Effector memory CD4-positive, alpha-beta T cell (primary cell): ENCODE measurements at regions not wholly inside any gene's neighbourhood (a gene's known extent, or its start where the extent isn't known, plus 50 kb on each side); places are given as distances from the start of the nearest gene placed in this dataset.
"Not testable (repeated sequence)": the region's sequence is repeated elsewhere in the genome, so short reads cannot be mapped to it uniquely, and the experiment has no call there.

Source experiments
- DNase-seq, 3 donors: peaks; one replicate each; pipeline ENCODE4 v3.0.0-alpha.2; 2020
- H3K27ac ChIP-seq: 2 replicates; pipeline ENCODE4 v1.7.0; 2013; ENCODE audit warnings: mild to moderate bottlenecking, low read length, moderate library complexity; ENCODE audit not compliant: insufficient read depth, poor library complexity, severe bottlenecking
- H3K27me3 ChIP-seq: replicated peaks from 2 replicates; pipeline ENCODE4 v1.7.0; 2013; ENCODE audit warnings: mild to moderate bottlenecking, low read length; ENCODE audit not compliant: insufficient read depth, control insufficient read depth, poor library complexity, severe bottlenecking
- H3K36me3 ChIP-seq: 2 replicates; pipeline ENCODE4 v1.7.0; 2013; ENCODE audit warnings: mild to moderate bottlenecking, low read length, moderate library complexity; ENCODE audit not compliant: control insufficient read depth, insufficient read depth
- H3K4me1 ChIP-seq: 2 replicates; pipeline ENCODE4 v1.7.0; 2013; ENCODE audit warnings: low read length, mild to moderate bottlenecking; ENCODE audit not compliant: control insufficient read depth, insufficient read depth, poor library complexity, severe bottlenecking
- H3K4me3 ChIP-seq: 2 replicates; pipeline ENCODE4 v1.7.0; 2013; ENCODE audit warnings: low read length, low read depth, mild to moderate bottlenecking; ENCODE audit not compliant: insufficient read depth, poor library complexity, severe bottlenecking
- H3K9me3 ChIP-seq: 2 replicates; pipeline ENCODE4 v1.7.0; 2013; ENCODE audit warnings: mild to moderate bottlenecking, low read length, moderate library complexity; ENCODE audit not compliant: control insufficient read depth

DNA sequence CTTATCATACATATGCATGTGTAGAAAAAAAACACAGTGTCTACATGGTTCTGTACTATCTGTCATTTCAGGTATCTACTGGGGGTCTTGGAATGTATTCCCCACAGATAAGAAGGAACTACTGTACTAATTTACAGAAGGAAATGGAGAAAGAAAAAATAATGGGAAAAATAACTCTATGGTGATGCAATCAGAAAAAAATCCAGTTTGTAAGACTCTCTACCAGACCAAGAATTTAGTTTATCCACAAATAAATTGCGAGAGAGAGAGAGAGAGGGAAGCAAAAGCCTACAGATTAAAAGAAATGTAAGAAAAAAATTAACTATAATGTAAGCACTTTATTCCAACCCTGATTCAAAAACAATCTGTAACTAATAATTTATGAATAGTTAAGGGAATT is 708.6 kb upstream of the ZNF608 start:
- no peak for DNase-seq
- H3K4me3 ChIP-seq: no peak overlapping the region

DNA sequence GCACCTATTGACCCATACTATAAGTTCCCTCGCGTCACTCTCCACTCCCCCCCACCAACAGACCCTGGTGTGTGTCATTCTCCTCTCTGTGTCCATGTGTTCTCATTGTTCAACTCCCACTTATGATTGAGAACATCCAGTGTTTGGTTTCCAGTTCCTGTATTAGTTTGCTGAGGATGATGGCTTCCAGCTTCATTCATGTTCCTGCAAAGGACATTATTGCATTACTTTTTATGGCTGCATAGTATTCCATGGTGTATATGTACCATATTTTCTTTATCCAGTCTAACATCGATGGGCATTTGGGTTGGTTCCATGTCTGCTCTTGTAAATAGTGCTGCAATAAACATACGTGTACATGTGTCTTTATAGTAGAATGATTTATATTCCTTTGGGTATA is 709.6 kb upstream of the ZNF608 start:
- H3K36me3 ChIP-seq, H3K9me3 ChIP-seq, H3K4me3 ChIP-seq, H3K4me1 ChIP-seq, H3K27me3 ChIP-seq, H3K27ac ChIP-seq, DNase-seq: not testable (repeated sequence)

More for the DNA sequence above, 708.6 kb upstream of the ZNF608 start:
- Histone ChIP-seq H3K36me3 (no peaks in the 10 kb centered on the region), H3K27me3 (no peaks in the 10 kb centered on the region), H3K27ac (no peak overlapping the region), H3K4me1 (no peaks in the 10 kb centered on the region), H3K9me3 (no peaks in the 10 kb centered on the region)

DNA sequence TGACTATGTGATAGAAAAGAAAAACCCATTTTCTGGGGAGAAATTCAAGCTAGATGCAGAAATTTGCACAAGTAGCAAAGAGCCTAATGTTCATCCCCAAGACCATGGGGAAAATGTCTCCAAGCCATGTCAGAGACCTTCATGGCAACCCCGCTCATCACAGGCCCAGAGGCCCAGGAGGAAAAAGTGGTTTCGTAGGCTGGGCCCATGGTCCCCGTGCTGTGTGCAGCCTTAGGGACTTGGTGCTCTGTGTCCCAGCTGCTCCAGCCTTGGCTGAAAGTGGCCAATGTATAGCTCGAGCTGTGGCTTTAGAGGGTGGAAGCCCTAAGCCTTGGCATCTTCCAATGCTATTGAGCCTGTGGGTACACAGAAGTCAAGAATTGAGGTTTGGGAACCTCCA is 711.2 kb upstream of the ZNF608 start:
- Histone ChIP-seq H3K4me3 (no peak overlapping the region), H3K4me1 (no peaks in the 10 kb centered on the region), H3K36me3 (no peaks in the 10 kb centered on the region), H3K27me3 (no peaks in the 10 kb centered on the region), H3K27ac (no peak overlapping the region), H3K9me3 (no peaks in the 10 kb centered on the region)
- no peak for DNase-seq

DNA sequence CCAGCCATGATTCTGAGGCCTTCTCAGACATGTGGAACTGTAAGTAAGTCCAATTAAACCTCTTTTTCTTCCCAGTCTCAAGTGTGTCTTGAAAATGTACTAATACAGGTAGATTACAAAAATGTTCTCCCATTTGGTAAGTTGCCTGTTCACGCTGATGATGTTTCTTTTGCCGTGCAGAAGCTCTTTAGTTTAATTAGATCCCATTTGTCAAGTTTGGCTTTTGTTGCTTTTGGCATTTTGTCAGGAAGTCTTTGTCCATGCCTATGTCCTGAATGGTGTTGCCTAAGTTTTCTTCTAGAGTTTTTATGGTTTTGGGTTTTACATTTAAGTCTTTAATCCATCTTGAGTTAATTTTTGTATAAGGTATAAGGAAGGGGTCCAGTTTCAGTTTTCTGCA is 712.5 kb upstream of the ZNF608 start:
- not testable (repeated sequence) for H3K4me3 ChIP-seq, H3K27ac ChIP-seq, H3K9me3 ChIP-seq, H3K4me1 ChIP-seq, DNase-seq, H3K27me3 ChIP-seq, H3K36me3 ChIP-seq

DNA sequence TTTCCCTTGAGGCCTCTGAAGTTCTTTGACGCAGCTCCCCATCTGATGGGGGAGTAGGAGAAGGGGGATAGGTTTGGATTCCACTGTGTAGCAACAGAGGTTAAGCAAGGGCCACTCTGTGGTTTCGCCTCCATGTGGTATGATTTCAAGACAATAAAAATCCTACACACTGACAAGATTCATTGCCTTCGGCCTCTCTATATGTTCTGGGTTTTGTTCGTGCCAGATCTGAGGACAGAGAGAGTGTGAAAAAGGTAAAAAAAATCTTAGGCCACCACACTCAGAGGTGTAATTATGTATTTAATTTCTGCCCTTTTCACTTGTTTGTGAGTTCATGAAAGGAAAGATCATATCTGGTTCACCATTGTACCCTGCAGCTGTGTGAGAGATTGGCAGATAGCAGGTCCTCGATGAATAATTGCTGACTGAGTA is 715.2 kb upstream of the ZNF608 start:
- H3K36me3 ChIP-seq: no peaks in the 10 kb centered on the region
- no peaks in the 10 kb centered on the region for H3K27me3 ChIP-seq
- H3K27ac ChIP-seq: no peak overlapping the region
- H3K9me3 ChIP-seq: no peaks in the 10 kb centered on the region
- DNase-seq: no peak
- H3K4me3 ChIP-seq: no peak overlapping the region
- no peaks in the 10 kb centered on the region for H3K4me1 ChIP-seq

DNA sequence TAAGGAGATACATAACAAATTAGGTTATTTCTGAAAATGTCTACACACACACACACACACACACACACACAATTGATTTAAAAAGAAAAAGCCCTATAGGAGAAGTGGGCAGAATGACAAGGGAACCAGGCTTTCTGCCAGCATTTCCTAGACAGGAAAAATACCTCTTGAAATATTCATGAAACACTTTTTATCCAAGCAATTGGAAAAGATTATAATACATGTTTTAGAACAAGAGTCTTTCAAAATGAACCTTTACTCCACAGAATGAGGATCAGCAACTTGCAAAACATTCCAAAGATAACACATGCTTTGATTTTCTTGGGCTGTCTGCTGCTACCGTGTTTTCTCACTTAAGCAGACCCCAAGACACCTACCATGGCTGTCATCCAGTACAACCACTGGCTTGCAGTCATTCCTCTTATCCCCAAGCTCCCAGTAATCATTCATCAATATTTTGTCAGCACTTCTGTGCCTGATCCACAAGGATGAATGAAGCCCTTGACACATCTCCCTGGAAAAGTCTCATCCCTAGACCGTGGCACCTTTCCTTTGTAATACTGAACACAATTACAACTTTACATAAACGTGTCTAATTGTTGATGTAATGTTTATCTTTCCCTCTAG is 717.1 kb upstream of the ZNF608 start:
- H3K4me3 ChIP-seq: no peak overlapping the region
- H3K4me1 ChIP-seq: no peaks in the 10 kb centered on the region
- no peaks in the 10 kb centered on the region for H3K36me3 ChIP-seq
- no peaks in the 10 kb centered on the region for H3K9me3 ChIP-seq
- DNase-seq: no peak
- H3K27ac ChIP-seq: no peak overlapping the region
- no peaks in the 10 kb centered on the region for H3K27me3 ChIP-seq

DNA sequence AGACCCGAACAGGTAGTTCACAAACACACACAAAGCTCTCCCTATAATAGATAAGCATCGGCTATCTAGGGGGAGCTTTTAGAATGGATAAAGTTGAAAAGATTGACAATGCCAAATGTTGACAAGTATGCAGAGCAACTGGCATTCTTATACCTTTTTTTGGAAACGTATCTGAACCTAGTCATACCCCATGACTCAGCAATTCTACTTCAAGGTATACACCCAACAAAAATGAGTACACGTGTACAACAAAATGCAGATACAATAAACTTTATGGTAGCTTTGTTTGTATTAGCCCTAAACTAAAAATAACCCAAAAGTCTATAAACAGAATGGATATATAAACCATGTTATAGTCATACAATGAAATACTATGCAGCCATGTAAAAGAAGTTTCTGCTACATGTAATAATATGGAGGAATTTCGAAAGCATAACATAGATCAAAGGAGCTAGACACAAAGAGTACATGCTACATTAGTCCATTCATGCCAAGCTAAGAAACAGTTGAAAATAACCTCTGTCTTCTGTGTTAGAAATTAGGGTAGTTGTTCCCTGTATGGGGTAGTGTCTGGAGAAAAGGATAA is 718.5 kb upstream of the ZNF608 start:
- Histone ChIP-seq H3K36me3 (no peaks in the 10 kb centered on the region), H3K27ac (no peak overlapping the region), H3K27me3 (no peaks in the 10 kb centered on the region)

DNA sequence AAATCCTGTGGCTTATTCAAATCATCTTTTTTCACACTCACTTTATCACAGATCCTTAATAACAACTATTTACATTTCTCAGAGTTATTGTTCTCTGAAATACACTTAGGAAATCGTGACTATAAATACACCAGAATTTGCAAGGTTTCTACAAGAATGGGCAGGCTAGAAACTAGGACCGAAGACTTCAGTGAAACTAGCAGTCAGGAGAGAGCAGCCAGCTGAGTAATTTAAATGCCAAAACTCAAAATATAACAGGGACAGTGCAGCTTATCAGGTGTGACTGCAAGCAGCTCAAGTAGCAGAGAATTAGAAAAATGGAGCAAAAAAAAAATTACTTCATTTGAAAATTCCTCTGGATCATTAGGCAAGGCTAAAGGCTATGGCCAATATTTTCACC is 719.3 kb upstream of the ZNF608 start:
- no peak overlapping the region for H3K27ac ChIP-seq
- no peaks in the 10 kb centered on the region for H3K9me3 ChIP-seq
- DNase-seq: no peak
- no peaks in the 10 kb centered on the region for H3K36me3 ChIP-seq
- no peaks in the 10 kb centered on the region for H3K4me1 ChIP-seq
- H3K4me3 ChIP-seq: no peak overlapping the region
- H3K27me3 ChIP-seq: no peaks in the 10 kb centered on the region

More for the DNA sequence above, 718.5 kb upstream of the ZNF608 start:
- no peak overlapping the region for H3K4me3 ChIP-seq
- no peak for DNase-seq
- no peaks in the 10 kb centered on the region for H3K4me1 ChIP-seq
- H3K9me3 ChIP-seq: no peaks in the 10 kb centered on the region

DNA sequence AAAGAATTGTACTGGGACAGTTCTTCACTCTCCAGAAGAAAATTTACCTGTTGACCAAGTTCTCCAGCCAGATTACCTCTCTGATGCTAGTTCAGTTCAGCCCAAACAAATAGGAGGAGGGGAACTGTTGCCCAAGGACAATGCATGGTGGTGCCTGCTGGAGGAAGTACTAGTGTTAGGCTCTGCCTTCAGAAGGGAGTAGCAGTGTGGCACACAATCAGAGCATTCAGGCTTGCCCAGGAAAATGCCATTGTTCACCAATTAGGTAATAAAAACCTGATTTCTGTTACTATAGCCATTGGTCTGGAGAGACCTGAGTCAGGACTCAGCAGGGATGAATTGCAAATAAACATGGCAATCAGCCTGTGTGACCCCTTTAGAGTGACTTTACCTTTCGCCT is 720.8 kb upstream of the ZNF608 start:
- DNase-seq: no peak
- Histone ChIP-seq H3K27ac (no peak overlapping the region), H3K4me3 (no peak overlapping the region), H3K36me3 (no peaks in the 10 kb centered on the region), H3K9me3 (no peaks in the 10 kb centered on the region), H3K27me3 (no peaks in the 10 kb centered on the region), H3K4me1 (no peaks in the 10 kb centered on the region)

DNA sequence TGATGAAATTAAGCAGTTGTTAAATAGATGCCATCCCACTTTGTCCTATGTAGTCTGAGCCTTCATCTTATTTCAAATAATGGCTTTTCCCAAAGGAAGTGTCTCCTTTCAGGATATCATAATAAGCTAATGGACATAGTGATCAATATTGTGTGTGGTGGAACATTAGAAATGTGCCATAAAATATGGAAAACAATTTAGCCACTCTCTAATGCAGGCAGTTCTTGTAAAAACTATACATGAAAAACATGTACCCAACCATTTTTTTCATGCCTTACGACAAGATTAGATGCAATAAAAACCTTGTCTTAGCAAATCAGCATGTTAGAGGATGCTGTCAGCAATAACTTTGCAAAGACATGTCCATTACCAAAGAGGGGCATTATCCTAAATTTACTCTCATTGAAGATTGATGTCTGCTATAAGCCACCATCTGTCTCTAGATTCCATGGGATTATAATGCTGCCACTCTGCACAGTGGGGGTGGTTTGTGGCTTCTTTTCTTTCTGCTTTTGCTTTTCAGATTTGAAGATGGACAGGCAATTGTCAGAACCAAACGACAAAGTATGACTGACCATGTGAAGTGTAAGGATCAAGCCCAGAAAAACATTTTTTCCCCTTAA is 724.0 kb upstream of the ZNF608 start:
- Histone ChIP-seq H3K36me3 (no peaks in the 10 kb centered on the region), H3K9me3 (no peaks in the 10 kb centered on the region), H3K27ac (no peak overlapping the region), H3K4me3 (no peak overlapping the region), H3K27me3 (no peaks in the 10 kb centered on the region), H3K4me1 (no peaks in the 10 kb centered on the region)
- no peak for DNase-seq
